Liver (tissue), 8 donors: ENCODE measurements at regions not wholly inside any gene's neighbourhood (a gene's known extent, or its start where the extent isn't known, plus 50 kb on each side); places are given as distances from the start of the nearest gene placed in this dataset.

Experiments used
- DNase-seq: peaks from one replicate; pipeline ENCODE4 v3.0.0-alpha.2; 2017; ENCODE audit warnings: low spot score
- H3K27ac ChIP-seq, 2 donors: one replicate each; pipeline ENCODE4 v1.7.0; 2013; ENCODE audit warnings: inconsistent platforms in 2 of 2, low read length in 2 of 2, control low read depth in 1 of 2, low read depth in 1 of 2, mild to moderate bottlenecking in 1 of 2
- H3K27me3 ChIP-seq, 4 donors: one replicate each; pipeline versions ENCODE4 v1.6.1 to v1.7.0; 2013; ENCODE audit warnings: low read length in 3 of 4, inconsistent platforms in 1 of 4, mild to moderate bottlenecking in 1 of 4, moderate library complexity in 1 of 4; ENCODE audit not compliant: control insufficient read depth in 4 of 4, insufficient read depth in 4 of 4
- H3K36me3 ChIP-seq, 4 donors: one replicate each; pipeline versions ENCODE4 v1.6.1 to v1.7.0; 2013; ENCODE audit warnings: low read length in 3 of 4, mild to moderate bottlenecking in 3 of 4, low read depth in 1 of 4, moderate library complexity in 1 of 4; ENCODE audit not compliant: control insufficient read depth in 4 of 4, insufficient read depth in 3 of 4
- H3K4me1 ChIP-seq, 4 donors: one replicate each; pipeline versions ENCODE4 v1.6.1 to v1.7.0; 2013; ENCODE audit warnings: low read length in 3 of 4, mild to moderate bottlenecking in 3 of 4, moderate library complexity in 1 of 4; ENCODE audit not compliant: control insufficient read depth in 4 of 4, insufficient read depth in 4 of 4
- H3K4me3 ChIP-seq, 3 donors: one replicate each; pipeline versions ENCODE4 v1.6.1 to v1.7.0; 2013; ENCODE audit warnings: low read length in 3 of 3, control low read depth in 1 of 3, low read depth in 1 of 3, mild to moderate bottlenecking in 1 of 3
- H3K9ac ChIP-seq, 2 donors: one replicate each; pipeline ENCODE4 v1.7.0; 2013; ENCODE audit warnings: low read length in 2 of 2, mild to moderate bottlenecking in 2 of 2, moderate library complexity in 2 of 2, control low read depth in 1 of 2, low read depth in 1 of 2
- H3K9me3 ChIP-seq, 4 donors: one replicate each; pipeline versions ENCODE4 v1.6.1 to v1.7.0; 2013; ENCODE audit warnings: low read length in 3 of 4; ENCODE audit not compliant: control insufficient read depth in 4 of 4
- ATF3 ChIP-seq: IDR thresholded peaks from 2 replicates; pipeline ENCODE4 v1.6.1; 2016; ENCODE audit warnings: antibody characterized with exemption
- EGR1 ChIP-seq, 2 donors: IDR thresholded peaks; 2 replicates each; pipeline ENCODE4 v1.6.1; 2016 to 2018; ENCODE audit warnings: antibody characterized with exemption in 2 of 2, low read depth in 2 of 2
- FOXA1 ChIP-seq: IDR thresholded peaks from 2 replicates; pipeline ENCODE4 v1.6.1; 2016; ENCODE audit warnings: antibody characterized with exemption
- FOXA2 ChIP-seq: IDR thresholded peaks from 2 replicates; pipeline ENCODE4 v1.6.1; 2016; ENCODE audit warnings: antibody characterized with exemption
- GABPA ChIP-seq, 2 donors: IDR thresholded peaks in 1 of 2; conservative IDR thresholded peaks in 1 of 2; 2 replicates each; pipeline ENCODE4 v1.6.1; 2016; ENCODE audit warnings: antibody characterized with exemption in 2 of 2, mild to moderate bottlenecking in 1 of 2, moderate library complexity in 1 of 2
- HNF4A ChIP-seq, 2 donors: conservative IDR thresholded peaks; 2 replicates each; pipeline ENCODE4 v1.6.1; 2016; ENCODE audit warnings: antibody characterized with exemption in 2 of 2, mild to moderate bottlenecking in 2 of 2
- HNF4G ChIP-seq: IDR thresholded peaks from 2 replicates; pipeline ENCODE4 v1.6.1; 2016; ENCODE audit warnings: antibody characterized with exemption
- JUND ChIP-seq, 2 donors: IDR thresholded peaks; 2 replicates each; pipeline ENCODE4 v1.6.1; 2016; ENCODE audit warnings: antibody characterized with exemption in 2 of 2
- NR2F2 ChIP-seq: IDR thresholded peaks from 2 replicates; pipeline ENCODE4 v1.6.1; 2016; ENCODE audit warnings: antibody characterized with exemption
- RAD21 ChIP-seq, 2 donors: IDR thresholded peaks; 2 replicates each; pipeline ENCODE4 v1.6.1; 2016; ENCODE audit warnings: antibody characterized with exemption in 2 of 2, mild to moderate bottlenecking in 2 of 2
- SP1 ChIP-seq: IDR thresholded peaks from 2 replicates; pipeline ENCODE4 v1.6.1; 2018; ENCODE audit warnings: antibody characterized with exemption, mild to moderate bottlenecking
- TAF1 ChIP-seq: conservative IDR thresholded peaks from 2 replicates; pipeline ENCODE4 v1.6.1; 2016; ENCODE audit warnings: antibody characterized with exemption, mild to moderate bottlenecking
- YY1 ChIP-seq: IDR thresholded peaks from 2 replicates; pipeline ENCODE4 v1.6.1; 2016; ENCODE audit warnings: antibody characterized with exemption, mild to moderate bottlenecking
- WGBS: extraction: QIAGEN DNeasy Blood & Tissue Kit; methylation state at CpG from one replicate; pipeline ENCODE4 v1.1.7; 2013; 5-methylcytosine and 5-hydroxymethylcytosine counted together
- TF ChIP-seq, protein P1 (sequence below): IDR thresholded peaks from 2 replicates; pipeline ENCODE4 v1.6.1; 2016; ENCODE audit warnings: antibody characterized with exemption
- TF ChIP-seq, protein P2 (sequence below): fragments of 150-350 bp; IDR thresholded peaks from 2 replicates; pipeline ENCODE4 v1.5.1; 2017; ENCODE audit warnings: improper control_type of control experiment, low read depth, low read length; ENCODE audit not compliant: missing input control
- TF ChIP-seq, protein P3 (sequence below): IDR thresholded peaks from 2 replicates; pipeline ENCODE4 v1.6.1; 2016; ENCODE audit warnings: antibody characterized with exemption, mild to moderate bottlenecking
- donor health status: healthy.
- donor health status: healthy.
- donor health status: healthy.
- donor health status: healthy.
- donor health status: healthy.

- WGBS, result 82% methylated on average over 3 of the region's 3 CpGs
- H3K4me1 ChIP-seq, result no peaks in the 10 kb centered on the region
- H3K9me3 ChIP-seq, result no peaks in the 10 kb centered on the region
- TF ChIP-seq, protein P1, sequence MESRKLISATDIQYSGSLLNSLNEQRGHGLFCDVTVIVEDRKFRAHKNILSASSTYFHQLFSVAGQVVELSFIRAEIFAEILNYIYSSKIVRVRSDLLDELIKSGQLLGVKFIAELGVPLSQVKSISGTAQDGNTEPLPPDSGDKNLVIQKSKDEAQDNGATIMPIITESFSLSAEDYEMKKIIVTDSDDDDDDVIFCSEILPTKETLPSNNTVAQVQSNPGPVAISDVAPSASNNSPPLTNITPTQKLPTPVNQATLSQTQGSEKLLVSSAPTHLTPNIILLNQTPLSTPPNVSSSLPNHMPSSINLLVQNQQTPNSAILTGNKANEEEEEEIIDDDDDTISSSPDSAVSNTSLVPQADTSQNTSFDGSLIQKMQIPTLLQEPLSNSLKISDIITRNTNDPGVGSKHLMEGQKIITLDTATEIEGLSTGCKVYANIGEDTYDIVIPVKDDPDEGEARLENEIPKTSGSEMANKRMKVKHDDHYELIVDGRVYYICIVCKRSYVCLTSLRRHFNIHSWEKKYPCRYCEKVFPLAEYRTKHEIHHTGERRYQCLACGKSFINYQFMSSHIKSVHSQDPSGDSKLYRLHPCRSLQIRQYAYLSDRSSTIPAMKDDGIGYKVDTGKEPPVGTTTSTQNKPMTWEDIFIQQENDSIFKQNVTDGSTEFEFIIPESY, result no peak
- TF ChIP-seq HNF4G, result no peak
- no peak for TF ChIP-seq RAD21 (IDR thresholded peaks at IDR 0.05)
- no peak for TF ChIP-seq JUND (IDR thresholded peaks at IDR 0.05)
- TF ChIP-seq TAF1, result no peak
- no peak for TF ChIP-seq YY1
- TF ChIP-seq EGR1 (IDR thresholded peaks at IDR 0.05; ENCODE audit: low read depth in 2 of 2), result no peak
- no peak for TF ChIP-seq GABPA (IDR thresholded peaks at IDR 0.05 in 1 of 2, conservative IDR thresholded peaks at IDR 0.05 in 1 of 2)
- no peak for TF ChIP-seq ATF3
- H3K27ac ChIP-seq, result no peak overlapping the region
- no peak overlapping the region for H3K9ac ChIP-seq
- no peak overlapping the region for H3K4me3 ChIP-seq
- no peaks in the 10 kb centered on the region for H3K36me3 ChIP-seq
- no peaks in the 10 kb centered on the region for H3K27me3 ChIP-seq
- DNase-seq, result no peak
Measured at GRCh38 chr12:97637770-97638169, 175.2 kb downstream of the RMST start.

DNA sequence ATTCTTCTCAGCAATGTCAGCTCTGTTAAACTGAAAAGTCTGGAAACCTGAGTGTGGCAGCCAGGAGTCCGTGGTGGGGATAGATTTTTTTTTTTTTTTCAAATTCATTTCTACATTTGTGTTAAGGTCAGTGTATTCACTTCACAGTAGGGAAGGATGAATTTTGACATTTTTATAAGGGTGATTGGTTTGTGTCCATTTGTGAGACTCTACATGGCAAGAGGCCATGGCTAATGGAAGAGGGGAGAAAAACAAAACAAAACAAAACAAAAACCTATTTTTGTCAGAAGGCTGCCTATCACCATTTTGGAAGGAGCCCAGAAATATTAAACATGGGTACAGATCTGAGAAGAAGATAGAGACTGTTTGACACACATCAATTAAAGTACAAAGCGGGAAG lies 176.1 kb downstream of the RMST start:
- H3K4me1 ChIP-seq, result no peaks in the 10 kb centered on the region
- WGBS, result 80% methylated on average over 2 of the region's 2 CpGs

More for the DNA sequence above, 176.1 kb downstream of the RMST start:
- H3K4me3 ChIP-seq, result no peak overlapping the region
- no peak for DNase-seq
- no peak for TF ChIP-seq YY1
- no peak for TF ChIP-seq HNF4G
- TF ChIP-seq, protein P2, sequence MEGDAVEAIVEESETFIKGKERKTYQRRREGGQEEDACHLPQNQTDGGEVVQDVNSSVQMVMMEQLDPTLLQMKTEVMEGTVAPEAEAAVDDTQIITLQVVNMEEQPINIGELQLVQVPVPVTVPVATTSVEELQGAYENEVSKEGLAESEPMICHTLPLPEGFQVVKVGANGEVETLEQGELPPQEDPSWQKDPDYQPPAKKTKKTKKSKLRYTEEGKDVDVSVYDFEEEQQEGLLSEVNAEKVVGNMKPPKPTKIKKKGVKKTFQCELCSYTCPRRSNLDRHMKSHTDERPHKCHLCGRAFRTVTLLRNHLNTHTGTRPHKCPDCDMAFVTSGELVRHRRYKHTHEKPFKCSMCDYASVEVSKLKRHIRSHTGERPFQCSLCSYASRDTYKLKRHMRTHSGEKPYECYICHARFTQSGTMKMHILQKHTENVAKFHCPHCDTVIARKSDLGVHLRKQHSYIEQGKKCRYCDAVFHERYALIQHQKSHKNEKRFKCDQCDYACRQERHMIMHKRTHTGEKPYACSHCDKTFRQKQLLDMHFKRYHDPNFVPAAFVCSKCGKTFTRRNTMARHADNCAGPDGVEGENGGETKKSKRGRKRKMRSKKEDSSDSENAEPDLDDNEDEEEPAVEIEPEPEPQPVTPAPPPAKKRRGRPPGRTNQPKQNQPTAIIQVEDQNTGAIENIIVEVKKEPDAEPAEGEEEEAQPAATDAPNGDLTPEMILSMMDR, result no peak
- no peak for TF ChIP-seq FOXA2
- TF ChIP-seq TAF1, result no peak
- TF ChIP-seq, protein P1, result no peak
- TF ChIP-seq HNF4A (conservative IDR thresholded peaks at IDR 0.05), result no peak
- TF ChIP-seq RAD21 (IDR thresholded peaks at IDR 0.05), result no peak
- TF ChIP-seq NR2F2, result no peak
- no peak for TF ChIP-seq ATF3
- TF ChIP-seq, protein P3, sequence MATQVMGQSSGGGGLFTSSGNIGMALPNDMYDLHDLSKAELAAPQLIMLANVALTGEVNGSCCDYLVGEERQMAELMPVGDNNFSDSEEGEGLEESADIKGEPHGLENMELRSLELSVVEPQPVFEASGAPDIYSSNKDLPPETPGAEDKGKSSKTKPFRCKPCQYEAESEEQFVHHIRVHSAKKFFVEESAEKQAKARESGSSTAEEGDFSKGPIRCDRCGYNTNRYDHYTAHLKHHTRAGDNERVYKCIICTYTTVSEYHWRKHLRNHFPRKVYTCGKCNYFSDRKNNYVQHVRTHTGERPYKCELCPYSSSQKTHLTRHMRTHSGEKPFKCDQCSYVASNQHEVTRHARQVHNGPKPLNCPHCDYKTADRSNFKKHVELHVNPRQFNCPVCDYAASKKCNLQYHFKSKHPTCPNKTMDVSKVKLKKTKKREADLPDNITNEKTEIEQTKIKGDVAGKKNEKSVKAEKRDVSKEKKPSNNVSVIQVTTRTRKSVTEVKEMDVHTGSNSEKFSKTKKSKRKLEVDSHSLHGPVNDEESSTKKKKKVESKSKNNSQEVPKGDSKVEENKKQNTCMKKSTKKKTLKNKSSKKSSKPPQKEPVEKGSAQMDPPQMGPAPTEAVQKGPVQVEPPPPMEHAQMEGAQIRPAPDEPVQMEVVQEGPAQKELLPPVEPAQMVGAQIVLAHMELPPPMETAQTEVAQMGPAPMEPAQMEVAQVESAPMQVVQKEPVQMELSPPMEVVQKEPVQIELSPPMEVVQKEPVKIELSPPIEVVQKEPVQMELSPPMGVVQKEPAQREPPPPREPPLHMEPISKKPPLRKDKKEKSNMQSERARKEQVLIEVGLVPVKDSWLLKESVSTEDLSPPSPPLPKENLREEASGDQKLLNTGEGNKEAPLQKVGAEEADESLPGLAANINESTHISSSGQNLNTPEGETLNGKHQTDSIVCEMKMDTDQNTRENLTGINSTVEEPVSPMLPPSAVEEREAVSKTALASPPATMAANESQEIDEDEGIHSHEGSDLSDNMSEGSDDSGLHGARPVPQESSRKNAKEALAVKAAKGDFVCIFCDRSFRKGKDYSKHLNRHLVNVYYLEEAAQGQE, result no peak
- no peak for TF ChIP-seq FOXA1
- TF ChIP-seq GABPA (IDR thresholded peaks at IDR 0.05 in 1 of 2, conservative IDR thresholded peaks at IDR 0.05 in 1 of 2), result no peak
- TF ChIP-seq SP1, result no peak
- H3K36me3 ChIP-seq, result no peaks in the 10 kb centered on the region
- H3K27ac ChIP-seq, result no peak overlapping the region
- H3K27me3 ChIP-seq, result no peaks in the 10 kb centered on the region
- H3K9me3 ChIP-seq, result no peaks in the 10 kb centered on the region
- H3K9ac ChIP-seq, result no peak overlapping the region
